ENCODE measurements at regions not wholly inside any gene's neighbourhood (a gene's known extent, or its start where the extent isn't known, plus 50 kb on each side); places are given as distances from the start of the nearest gene placed in this dataset.

DNA sequence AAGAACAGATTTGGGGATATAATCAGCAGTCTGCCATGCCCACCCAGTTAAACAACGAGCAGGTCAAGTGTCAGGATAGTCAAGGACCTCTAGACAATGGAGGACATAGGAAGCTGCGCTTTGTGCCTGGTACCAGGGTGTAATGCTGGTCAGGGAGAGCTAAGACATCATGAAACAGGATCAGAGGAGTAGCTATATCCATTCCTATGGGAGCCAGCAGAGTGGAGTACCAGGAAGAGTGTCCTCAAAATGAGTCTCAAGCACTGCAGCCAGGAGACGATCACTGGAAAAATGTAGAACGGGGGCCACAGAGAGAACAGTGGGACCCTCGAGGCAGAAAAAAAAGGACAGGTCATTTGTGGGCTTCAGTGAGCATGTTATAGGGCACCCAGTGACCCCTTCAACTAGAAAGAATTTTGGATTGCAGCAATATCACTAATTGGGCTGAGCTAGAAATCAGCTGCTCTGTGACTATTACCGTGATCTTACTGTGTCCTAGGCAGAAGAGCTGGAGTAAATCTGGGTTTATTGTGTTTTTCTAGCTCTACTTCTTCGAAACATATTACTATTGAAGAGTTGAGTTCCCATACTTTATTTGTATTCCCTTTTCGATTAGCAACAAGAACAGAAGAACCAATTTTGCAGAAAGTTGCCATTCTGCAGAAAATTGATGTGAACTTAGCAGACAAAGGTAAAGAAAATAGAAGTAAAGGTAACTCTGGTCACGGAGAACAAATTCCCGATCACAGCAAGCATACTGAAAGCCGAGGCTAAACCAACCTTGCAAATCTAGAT is 319.6 kb downstream of the AHR start:
- Histone ChIP-seq H3K79me2 (ENCODE audit: control insufficient read depth, low read length) (no peaks in the 10 kb centered on the region), H4K20me1 (ENCODE audit: control insufficient read depth, insufficient read depth, low read depth, low read length) (no peaks in the 10 kb centered on the region), H3K27me3 (ENCODE audit: control insufficient read depth, low read length) (no peaks in the 10 kb centered on the region), H3K4me3 (ENCODE audit: low read length) (no peak overlapping the region), H3F3A (ENCODE audit: control insufficient read depth, insufficient read depth) (no peaks in the 10 kb centered on the region), H3K4me2 (ENCODE audit: low read length) (no peak overlapping the region), H3K9me3 (ENCODE audit: control insufficient read depth, insufficient read depth, low read length) (no peaks in the 10 kb centered on the region), H3K27ac (ENCODE audit: low read depth, low read length) (no peak overlapping the region), H3K9me2 (replicated peaks; ENCODE audit: control insufficient read depth, low read length) (no peaks in the 10 kb centered on the region; the same call in 1 of the 2 replicates), H3K36me3 (ENCODE audit: control insufficient read depth, low read length) (no peaks in the 10 kb centered on the region), H3K4me1 (ENCODE audit: control insufficient read depth, low read length) (no peaks in the 10 kb centered on the region)
- TF ChIP-seq, protein P1, sequence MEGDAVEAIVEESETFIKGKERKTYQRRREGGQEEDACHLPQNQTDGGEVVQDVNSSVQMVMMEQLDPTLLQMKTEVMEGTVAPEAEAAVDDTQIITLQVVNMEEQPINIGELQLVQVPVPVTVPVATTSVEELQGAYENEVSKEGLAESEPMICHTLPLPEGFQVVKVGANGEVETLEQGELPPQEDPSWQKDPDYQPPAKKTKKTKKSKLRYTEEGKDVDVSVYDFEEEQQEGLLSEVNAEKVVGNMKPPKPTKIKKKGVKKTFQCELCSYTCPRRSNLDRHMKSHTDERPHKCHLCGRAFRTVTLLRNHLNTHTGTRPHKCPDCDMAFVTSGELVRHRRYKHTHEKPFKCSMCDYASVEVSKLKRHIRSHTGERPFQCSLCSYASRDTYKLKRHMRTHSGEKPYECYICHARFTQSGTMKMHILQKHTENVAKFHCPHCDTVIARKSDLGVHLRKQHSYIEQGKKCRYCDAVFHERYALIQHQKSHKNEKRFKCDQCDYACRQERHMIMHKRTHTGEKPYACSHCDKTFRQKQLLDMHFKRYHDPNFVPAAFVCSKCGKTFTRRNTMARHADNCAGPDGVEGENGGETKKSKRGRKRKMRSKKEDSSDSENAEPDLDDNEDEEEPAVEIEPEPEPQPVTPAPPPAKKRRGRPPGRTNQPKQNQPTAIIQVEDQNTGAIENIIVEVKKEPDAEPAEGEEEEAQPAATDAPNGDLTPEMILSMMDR (IDR thresholded peaks at IDR 0.05; ENCODE audit: low read depth, low read length, poor library complexity, severe bottlenecking), result no peak
- no peak for TF ChIP-seq EZH2phosphoT487 (IDR thresholded peaks at IDR 0.05; ENCODE audit: borderline replicate concordance, low read length)

DNA sequence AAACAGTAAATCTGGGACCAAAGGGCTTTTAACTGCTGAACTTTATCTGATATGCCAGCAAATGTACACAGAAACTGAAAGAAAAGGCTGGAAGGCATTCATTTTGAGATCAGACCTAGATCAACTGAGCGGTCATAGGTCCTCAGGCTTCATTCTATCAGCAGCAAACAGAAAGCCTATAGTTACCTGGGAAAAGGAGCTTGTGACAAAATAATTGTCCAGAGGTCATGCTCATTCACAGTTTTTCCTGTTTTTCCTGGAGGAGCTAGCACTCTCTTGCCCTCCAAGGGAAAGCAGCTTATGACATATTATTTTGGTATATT is 320.2 kb downstream of the AHR start:
- Histone ChIP-seq H3K9me2 (replicated peaks; ENCODE audit: control insufficient read depth, low read length) (no peaks in the 10 kb centered on the region), H3K4me3 (ENCODE audit: low read length) (no peak overlapping the region), H3K36me3 (ENCODE audit: control insufficient read depth, low read length) (no peaks in the 10 kb centered on the region), H4K20me1 (ENCODE audit: control insufficient read depth, insufficient read depth, low read depth, low read length) (no peaks in the 10 kb centered on the region), H3F3A (ENCODE audit: control insufficient read depth, insufficient read depth) (no peaks in the 10 kb centered on the region), H3K27ac (ENCODE audit: low read depth, low read length) (no peak overlapping the region), H3K4me2 (ENCODE audit: low read length) (no peak overlapping the region), H3K79me2 (ENCODE audit: control insufficient read depth, low read length) (no peaks in the 10 kb centered on the region), H3K9me3 (ENCODE audit: control insufficient read depth, insufficient read depth, low read length) (no peaks in the 10 kb centered on the region), H3K4me1 (ENCODE audit: control insufficient read depth, low read length) (no peaks in the 10 kb centered on the region), H3K27me3 (ENCODE audit: control insufficient read depth, low read length) (no peaks in the 10 kb centered on the region)
- no peak for TF ChIP-seq EZH2phosphoT487 (IDR thresholded peaks at IDR 0.05; ENCODE audit: borderline replicate concordance, low read length)
- TF ChIP-seq, protein P1 (IDR thresholded peaks at IDR 0.05; ENCODE audit: low read depth, low read length, poor library complexity, severe bottlenecking), result no peak

DNA sequence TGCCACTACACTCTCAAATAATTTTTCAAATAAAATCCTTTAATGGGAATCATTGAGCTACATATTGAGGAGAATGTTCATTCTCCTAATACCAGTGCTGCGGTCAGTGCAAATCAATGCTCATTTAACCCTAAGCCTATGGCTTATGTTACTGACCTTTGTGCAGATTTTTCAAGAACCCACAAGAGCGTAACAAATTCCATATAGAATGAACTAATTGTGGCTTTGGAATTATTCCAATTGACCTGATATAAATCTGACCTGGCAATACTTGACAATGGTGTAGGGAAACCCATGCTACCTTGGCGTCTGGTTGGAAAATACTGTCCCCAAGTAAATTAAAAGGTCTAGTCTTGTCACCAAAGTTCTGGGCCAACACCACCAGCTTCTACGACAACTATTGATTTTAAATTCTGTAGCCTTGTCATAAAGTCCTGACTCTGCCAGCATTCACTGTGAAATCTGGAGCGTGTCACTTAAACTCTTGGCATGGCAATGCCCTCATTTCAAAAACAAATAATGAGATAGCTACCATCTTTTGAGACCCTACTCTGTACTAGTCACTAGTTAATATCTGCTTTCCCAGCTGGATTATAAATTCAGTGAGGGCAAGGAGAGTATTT is 320.9 kb downstream of the AHR start:
- no peaks in the 10 kb centered on the region for H3K9me2 ChIP-seq (replicated peaks; ENCODE audit: control insufficient read depth, low read length)
- no peak overlapping the region for H3K27ac ChIP-seq (ENCODE audit: low read depth, low read length)
- no peaks in the 10 kb centered on the region for H3F3A ChIP-seq (ENCODE audit: control insufficient read depth, insufficient read depth)
- H3K9me3 ChIP-seq (ENCODE audit: control insufficient read depth, insufficient read depth, low read length), result no peaks in the 10 kb centered on the region
- no peaks in the 10 kb centered on the region for H3K4me1 ChIP-seq (ENCODE audit: control insufficient read depth, low read length)
- no peaks in the 10 kb centered on the region for H3K79me2 ChIP-seq (ENCODE audit: control insufficient read depth, low read length)
- H3K4me3 ChIP-seq (ENCODE audit: low read length), result no peak overlapping the region
- TF ChIP-seq, protein P1 (IDR thresholded peaks at IDR 0.05; ENCODE audit: low read depth, low read length, poor library complexity, severe bottlenecking), result no peak
- TF ChIP-seq EZH2phosphoT487 (IDR thresholded peaks at IDR 0.05; ENCODE audit: borderline replicate concordance, low read length), result no peak
- H3K4me2 ChIP-seq (ENCODE audit: low read length), result no peak overlapping the region
- H3K36me3 ChIP-seq (ENCODE audit: control insufficient read depth, low read length), result no peaks in the 10 kb centered on the region
- H3K27me3 ChIP-seq (ENCODE audit: control insufficient read depth, low read length), result no peaks in the 10 kb centered on the region
- no peaks in the 10 kb centered on the region for H4K20me1 ChIP-seq (ENCODE audit: control insufficient read depth, insufficient read depth, low read depth, low read length)

All from DOHH2 (cell line).